ENCODE measurements at regions not wholly inside any gene's neighbourhood (a gene's known extent, or its start where the extent isn't known, plus 50 kb on each side); places are given as distances from the start of the nearest gene placed in this dataset.
"Not testable (repeated sequence)": the region's sequence is repeated elsewhere in the genome, so short reads cannot be mapped to it uniquely, and the experiment has no call there.

- DNase-seq, result no peak
These were observed 53.2 kb upstream of the PARP1 start for GRCh38 chr1:226461087-226461486.

DNA sequence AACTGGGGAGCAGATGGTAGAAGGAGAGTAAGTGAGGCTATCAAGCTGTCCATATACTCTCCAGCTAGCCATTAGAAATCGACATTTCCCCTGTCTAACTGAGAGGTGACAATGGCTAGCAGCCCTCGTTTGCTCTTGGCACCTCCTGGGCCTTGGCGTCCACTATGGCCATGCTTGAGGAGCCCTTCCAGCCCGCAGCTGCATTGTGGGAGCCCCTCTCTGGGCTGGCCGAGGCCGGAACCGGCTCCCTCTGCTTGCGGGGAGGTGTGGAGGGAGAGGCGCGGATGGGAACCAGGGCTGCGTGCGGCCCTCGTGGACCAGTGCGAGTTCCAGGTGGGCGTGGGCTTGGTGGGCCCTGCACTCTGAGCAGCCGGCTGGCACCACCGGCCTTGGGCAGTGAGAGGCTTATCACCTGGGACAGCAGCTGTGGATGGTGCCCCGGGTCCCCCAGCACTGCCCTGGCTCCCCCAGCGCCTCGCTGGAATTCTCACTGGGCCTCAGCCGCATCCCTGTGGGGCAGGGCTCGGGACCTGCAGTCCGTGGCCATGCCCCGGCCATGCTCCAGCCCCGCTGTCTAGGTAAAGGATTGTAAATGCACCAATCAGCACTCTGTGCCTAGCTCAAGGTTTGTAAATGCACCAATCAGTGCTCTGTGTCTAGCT, 56.2 kb upstream of the PARP1 start:
- no peak for DNase-seq

- DNase-seq, result not testable (repeated sequence)
These were observed 56.7 kb upstream of the PARP1 start for GRCh38 chr1:226464587-226464971.

DNA sequence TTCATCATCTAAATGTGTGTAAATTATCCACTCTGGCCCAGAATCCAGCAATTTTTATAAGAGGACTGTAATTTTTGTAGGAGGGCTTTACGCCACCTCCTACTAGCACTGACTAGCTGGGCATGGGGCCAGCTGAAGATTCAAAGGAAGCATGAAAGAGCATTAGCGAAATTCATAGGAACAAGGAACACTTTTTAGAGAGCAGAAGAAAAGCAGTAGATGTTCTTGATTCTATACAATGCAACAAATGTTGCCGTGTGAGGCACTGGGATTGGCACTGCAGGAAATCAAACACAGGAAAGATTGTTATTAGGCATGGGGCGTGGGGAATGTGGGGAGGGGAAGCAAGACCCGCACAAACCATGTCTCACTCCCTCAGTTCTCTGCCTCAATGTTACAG, 58.4 kb upstream of the PARP1 start:
- DNase-seq, result no peak

DNA sequence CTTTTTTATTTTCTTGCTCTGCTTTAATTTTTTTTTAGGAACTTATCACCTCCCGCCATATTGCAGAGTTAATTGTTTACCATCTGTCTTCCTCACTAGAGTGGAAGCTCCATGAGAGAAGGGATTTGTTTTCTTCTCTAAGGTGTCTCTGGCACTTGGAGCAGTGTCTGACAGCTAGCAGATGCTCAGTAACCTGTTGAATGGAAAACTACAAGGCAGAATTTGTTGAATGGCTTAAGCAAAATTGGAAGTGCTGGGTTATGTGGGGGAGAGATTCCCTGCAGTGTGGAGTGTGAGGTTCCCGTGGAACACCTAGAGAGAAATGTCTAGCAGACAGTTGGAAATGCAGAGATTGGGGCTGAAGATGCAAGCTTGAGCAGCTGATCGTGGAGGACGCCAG, 59.5 kb upstream of the PARP1 start:
- no peak for DNase-seq

DNA sequence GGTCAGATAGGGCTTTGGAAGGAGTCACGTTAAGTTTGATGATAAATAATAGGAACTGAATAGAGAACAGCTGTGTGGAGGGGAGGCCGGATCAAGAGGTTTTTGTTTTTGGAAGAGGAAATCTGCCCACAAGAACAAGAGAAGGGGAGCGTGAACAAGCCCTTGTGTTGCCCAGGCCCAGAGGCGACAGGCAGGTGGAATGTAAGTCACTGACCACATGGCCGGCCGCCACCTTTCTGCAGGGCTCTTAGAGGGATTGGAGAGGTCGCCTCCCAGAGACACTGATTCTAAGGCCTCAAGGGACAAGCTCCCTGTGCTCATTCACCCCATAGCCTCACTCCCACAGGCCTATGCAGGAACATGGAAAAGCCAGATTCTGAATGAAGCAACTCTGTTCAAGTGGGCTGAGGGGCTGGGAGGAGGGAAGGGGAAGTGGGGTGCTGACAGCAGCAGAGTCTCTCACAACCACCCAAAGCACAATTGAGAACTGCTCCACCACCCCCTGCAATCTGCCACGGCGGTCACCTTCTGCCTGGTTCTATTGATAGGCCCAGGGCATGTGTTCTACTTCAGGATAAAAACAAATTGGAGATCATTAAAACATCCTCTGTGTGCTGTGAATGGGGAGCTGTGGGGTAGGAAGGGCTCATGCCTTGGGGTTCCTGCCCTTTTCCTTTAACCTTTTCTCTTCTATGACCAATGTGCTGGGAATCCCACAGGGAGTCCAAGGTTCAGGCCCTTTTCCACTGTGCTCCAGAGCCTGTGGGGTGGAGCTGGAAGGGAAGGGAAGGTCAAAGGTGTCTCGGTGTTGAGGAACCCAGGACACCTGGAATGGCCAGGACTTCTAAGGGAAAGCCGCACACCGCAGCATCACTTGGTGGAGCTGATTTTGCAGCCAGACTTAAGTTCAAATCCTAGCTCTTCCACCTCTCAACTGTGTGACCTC, 63.3 kb upstream of the PARP1 start:
- DNase-seq, result no peak

- DNase-seq, result no peak
These were observed 65.4 kb upstream of the PARP1 start for GRCh38 chr1:226473325-226473724.

- no peak for DNase-seq
These were observed 66.1 kb upstream of the PARP1 start for GRCh38 chr1:226474041-226474440.

GRCh38 chr1:226474443-226475141, 66.7 kb upstream of the PARP1 start:
- DNase-seq, result no peak

GRCh38 chr1:226475142-226475511, 67.2 kb upstream of the PARP1 start:
- DNase-seq, result peak; percentile 11

- no peak for DNase-seq
These were observed 68.2 kb upstream of the PARP1 start for GRCh38 chr1:226476066-226476465.

DNA sequence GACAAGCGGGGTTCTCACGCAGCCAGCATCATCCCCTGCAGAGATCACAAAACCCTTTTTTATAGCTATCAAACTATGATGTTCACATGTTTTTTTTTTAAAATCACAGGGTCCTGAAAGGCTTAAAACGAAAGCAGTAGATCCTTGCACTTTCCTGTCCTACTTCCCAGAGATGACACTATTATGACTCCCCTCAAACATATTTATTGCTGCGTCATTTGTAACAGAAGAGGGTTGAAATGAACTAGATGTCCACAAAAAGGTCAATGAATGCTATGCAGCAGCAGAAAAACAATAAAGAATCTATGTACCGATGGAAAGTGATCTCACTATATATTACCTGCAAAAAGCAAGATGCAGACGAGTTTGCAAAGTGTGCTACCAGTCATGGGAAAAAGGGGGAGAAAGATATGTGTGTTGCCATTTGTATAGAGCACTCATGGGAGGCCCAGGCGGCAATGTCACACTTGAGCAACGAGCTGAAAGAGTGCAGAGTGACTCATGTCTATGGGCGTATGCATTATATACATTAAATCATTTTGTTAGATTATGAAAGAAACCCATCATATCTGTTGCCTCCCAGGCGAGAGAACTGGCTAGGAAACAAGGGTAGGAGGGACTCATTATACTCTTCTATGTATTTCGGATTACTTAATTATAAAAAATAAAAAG, 68.9 kb upstream of the PARP1 start:
- no peak for DNase-seq

DNA sequence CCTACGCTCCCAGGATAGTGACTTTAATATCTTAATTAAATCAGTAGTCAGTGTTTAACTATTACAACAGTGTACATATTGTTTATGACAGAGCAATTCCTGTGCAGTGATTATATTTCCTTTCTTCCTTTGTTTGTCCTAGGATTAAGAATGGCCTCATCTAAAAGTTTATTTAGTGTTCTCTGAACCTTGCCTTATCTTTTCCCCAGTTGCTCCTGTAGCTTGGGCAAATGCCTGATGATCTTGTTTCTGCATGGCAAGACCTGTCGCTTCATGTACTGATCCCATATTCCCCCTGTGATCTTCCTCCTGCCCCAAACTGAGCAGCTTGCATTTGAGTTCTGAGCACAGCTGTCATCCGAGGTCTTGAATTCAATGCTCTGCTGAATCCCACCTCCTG, 69.1 kb upstream of the STUM start:
- no peak for DNase-seq

GRCh38 chr1:226480461-226480860, 68.1 kb upstream of the STUM start:
- no peak for DNase-seq

GRCh38 chr1:226481133-226481532, 67.4 kb upstream of the STUM start:
- DNase-seq, result no peak

DNA sequence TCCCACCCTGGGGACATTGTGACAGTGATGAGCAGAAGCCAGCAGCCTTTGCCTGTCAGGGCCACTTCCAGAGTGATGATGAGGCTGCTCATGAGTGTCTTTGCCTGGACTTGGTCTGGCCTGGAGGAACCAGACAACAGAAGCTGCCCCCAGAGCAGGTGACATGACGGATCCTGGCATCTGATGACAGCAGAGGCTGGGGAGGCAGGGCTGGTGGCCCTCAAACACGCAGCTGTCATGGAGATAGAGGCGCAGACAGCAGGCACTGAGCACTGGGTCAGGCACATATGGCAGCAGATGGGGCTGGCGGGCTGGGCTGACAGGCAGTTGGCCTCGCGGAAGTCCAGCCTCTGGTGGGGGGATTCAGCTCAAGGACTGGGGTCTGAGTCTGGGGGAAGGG, 66.4 kb upstream of the STUM start:
- DNase-seq, result no peak

- no peak for DNase-seq
These were observed 65.4 kb upstream of the STUM start for GRCh38 chr1:226482975-226483700.

DNA sequence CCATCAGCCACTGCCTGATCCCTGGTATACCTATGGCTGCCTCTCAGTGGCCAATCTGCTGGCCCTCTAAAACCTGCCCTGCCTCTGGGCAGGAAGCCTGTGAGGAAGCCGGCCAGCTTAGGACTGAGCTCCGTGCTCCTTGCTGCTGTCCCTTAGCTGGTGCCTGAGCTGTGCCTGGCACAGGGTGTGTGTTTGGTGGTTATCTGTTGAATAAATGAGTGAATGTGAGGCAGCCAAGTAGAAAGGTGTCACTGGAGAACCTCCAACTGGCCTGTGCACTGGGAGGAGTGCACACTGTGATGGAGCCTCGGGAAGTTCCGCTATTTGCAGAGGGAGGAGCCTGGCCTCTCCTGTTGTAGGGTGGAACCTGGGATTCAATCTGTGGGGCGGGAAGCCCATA, 63.4 kb upstream of the STUM start:
- no peak for DNase-seq

DNA sequence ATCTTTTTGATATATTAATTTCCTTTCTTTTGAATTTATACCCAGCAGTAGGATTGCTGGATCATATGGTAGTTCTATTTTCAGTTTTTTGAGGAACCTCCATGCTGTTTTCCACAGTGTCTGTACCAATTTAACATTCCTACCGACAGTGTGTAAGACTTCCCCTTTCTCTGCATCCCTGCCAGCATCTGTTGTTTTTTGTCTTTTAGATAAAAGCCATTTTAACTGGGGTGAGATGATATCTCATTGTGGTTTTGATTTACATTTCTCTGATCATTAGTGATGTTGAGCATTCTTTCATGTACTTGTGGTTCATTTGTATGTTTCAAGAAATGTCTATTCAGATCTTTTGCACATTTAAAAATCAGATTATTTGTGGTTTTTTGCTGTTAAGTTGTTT, 62.4 kb upstream of the STUM start:
- no peak for DNase-seq

DNA sequence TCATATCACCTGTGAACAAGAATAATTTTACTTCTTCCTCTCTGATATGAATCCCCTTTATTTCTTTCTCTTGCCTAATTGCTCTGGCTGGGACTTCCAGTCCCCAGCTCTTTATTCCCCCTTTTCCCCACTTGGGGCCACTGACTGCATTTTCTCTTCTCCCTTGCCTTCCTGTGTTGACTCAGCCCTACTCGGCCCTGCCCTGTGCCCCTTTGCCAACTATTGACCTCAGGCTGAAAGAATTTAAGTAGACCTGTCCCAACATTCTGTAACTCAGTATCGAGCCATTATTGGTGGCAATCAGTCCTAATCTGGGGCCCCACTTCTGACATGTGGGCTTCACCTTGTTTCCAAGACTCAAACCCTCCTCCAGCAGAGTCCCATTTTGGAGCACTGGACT, 60.6 kb upstream of the STUM start:
- no peak for DNase-seq

DNA sequence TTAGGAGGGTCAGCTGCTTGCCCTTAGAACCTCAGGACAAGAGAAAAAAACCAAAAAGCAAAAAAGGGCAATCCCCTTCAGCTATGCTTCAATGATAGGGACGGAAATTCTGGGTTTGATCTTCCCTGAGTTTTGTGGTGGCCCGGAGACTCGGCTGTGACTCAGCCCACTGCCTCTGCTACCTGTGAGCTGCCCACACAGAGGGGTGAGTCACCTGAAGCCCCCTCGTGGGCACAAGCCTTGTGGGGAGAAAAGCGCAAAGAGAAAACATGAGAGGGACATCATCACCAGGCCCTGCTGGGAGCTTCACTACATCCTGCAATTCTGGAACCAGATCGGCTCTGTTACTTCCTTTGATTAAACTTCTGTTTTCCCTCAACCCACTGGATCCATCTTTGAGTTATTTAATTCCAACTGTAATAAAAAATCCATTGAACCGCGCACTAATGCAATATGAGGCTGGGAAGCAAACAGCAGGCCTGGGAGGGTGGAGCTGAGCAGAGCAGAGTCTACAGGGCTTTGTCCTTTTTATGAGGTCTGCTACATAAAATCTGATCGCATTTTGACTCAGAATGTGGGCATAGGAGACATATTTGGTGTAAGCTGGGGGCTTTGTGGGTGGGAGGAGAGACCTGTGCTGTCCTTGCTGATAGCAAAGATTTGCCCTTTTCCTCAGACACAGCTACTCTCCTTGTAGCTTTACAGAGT, 58.7 kb upstream of the STUM start:
- DNase-seq, result no peak

GRCh38 chr1:226490426-226490809, 58.1 kb upstream of the STUM start:
- DNase-seq, result no peak

Data from NCI-H2081 treated with DMSO at 0.1 percent for 48 hours (cell line).